ENCODE measurements at regions not wholly inside any gene's neighbourhood (a gene's known extent, or its start where the extent isn't known, plus 50 kb on each side); places are given as distances from the start of the nearest gene placed in this dataset.
A peak's percentile ranks its signal among the peaks of the same experiment; 100 is the strongest.

DNA sequence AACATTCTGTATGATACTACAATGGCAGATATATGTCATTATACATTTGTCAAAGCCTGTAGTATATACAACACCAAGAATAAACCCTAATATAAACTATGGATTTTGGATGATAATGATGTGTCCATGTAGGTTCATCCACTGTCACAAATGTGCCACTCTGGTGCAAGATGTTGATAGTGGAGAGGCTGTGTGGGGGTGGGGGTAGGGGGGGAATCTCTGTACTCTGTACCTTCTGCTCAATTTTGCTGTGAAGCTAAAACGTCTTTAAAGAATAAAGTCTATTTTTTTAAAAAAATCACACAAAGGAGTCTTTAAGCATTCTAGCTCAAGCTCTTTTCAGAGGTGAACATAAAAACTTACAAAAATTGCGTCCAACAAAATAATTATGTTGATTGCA lies 88.2 kb upstream of the ABI3BP start:
- no peak for DNase-seq

DNA sequence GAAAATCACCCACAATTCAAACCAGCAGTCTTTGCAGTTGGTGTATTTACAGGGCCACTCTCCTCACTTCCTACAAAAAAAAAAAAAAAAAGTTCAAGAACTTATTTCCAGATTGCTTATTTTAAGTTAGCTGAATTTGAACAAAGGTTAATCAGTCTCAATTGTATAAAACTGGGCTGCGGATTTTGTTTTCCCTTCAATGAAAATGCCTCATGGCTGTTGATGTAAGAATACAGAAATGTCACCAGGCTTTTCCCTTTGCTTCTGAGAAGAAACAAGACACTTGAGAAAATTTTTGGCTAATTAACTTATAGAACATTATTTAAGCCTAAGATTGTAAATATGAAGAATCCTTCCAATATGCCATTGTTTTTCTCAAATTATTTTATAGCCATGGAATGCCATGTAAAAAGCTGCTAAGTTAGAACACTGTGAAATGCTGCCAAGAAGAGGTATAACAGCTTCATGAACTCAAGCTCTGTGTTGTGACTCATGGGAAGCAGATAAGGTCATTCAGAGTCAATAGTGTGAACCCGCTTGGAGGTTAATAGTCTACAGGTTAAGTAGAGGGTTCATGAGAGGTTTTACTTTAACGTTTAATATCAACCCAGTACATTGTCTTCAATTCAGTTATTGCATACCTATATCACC lies 84.3 kb upstream of the ABI3BP start:
- no peak for DNase-seq

DNA sequence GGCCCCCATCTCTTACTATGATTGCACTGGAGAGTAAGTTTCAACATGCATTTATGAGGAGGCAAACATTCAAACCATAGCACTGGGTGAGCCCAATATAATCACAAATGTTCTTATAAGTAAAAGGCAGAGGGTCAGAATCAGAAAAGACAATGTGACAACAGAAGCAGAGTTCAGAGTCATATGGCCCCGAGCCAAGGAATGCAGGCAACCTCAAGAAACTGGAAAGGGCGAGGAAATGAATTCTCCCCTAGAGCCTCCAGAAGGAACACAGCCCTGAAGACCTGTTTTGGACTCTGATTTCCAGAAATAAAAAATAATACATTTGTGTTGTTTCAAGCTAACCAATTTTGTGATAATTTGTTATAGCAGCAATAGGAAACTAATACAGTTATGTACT lies 81.3 kb upstream of the ABI3BP start:
- DNase-seq, result no peak

DNA sequence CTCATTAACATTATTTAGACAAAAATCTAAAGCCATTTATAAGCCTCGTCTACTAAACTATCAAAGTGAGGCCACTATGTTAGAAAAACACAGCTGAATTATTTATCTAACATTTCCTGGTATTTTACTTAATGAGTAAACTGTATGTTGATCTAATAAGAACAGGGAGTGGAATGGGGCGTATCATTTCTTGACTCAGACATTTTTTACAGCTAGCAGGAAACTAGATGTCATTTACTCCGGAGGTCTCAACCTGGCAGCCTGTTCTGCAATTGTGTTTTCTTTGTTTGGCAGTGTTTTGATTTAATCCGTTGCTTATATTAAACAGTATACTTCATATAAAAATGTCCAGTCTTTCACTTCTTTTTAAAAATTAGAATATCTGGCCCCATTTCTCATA lies 79.1 kb upstream of the ABI3BP start:
- no peak for DNase-seq

DNA sequence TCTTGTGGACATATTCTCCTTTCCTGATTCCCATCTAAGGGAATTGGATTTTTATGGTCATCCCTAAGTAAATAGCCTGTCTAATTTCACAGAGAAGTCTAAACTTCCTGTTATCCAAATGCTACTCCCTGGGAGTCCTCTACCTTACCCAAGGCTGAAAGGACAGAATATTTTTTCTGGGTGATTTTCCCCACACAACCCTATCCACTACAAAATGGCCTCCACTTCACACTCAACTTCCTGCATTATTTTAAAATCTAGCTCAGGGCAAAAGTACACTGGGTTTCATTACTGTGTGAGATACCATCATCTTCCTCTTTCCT lies 77.5 kb upstream of the ABI3BP start:
- no peak for DNase-seq

DNA sequence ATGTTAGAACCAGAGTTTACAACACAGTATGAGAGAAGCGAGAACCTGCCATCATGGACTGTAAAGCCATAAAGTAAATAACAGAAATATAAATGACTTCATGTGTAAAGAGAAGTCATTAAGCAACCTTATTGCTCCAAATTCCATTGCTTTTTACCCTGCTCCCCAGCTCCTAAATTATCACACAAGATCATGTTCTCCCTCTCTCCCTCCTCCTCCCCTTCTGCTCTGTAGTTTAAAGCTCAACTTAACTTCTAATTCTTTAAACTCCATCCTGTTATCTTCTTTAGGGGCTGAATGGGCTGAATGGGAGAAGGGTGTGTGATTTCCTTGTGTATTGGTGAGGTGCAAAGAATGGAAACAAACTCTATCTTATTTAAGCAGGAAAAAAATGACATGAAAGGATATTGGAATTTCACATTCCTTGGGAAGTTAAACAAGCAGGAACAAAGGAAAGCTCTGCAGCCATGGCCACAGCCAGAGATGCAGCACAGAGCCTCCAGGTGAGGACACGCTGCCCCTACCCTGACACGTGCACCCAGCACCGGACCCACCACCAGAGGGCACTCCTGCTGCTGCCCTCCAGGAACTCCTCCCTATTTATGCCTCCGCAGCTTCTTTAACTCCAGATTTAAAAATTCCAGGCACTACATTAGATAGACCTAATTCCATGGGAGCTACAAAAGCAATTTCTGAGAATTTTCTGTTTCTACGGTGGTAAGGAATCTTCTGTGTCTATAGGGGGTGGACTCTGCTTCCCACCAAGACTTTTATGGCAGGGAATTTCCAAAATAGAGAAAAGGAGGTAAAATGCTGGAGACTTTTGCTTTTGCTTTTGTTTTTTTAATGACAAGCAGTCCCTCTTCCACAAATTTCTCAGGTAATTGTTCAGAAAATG lies 76.9 kb upstream of the ABI3BP start:
- peak; percentile 54 for DNase-seq

DNA sequence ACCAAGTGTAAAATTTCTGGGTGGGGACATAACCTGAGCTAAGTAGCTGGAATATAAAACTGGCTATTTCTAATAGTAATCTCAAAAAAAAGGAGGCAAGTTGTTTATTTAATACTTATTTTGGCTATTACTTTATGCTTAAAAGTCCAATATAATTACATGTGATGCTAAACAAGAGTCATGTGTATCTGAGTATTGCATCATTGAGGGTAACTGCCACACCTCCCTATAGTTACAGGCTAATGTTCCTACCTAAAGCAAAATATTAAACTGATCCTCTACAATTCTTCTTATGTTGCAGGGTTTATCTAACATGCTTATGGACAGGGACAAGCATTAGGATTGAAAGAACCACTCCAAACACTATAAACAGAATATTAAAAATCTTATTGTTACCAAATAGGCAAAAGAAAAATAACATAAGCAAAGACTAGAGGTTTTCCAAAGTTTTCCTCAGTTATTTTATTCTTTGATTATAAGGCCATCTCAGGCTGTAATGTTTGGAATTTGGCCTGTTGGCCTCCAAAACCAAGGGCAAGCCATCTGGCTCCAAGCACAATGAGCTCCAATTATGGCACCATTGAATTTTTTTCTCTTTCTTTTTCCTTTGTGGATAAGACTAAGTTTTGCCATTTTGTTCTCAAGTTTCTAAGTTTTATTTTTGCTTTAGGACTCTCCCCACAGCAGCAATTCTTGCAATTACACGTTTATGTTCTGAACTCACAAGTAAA lies 75.8 kb upstream of the ABI3BP start:
- DNase-seq, result no peak

DNA sequence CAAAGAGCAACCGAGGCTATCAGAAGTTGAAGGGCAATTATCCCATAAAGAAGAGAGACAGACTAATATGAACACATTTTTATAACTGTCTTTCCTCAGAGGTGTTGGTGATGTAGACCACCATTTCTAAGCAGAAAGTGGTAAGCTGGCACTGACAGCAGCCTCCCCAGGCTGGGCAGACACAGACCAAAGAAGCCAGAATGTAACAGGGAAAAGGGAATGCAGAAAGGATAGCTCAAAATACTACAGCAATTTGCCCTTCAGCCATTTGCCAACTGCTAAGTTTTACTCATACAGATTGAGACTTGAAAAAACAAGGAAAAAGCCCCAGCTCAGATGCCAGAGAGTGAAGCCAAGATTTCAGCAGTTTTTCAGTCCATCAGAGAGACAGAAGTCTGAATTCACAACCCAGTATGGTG lies 73.5 kb upstream of the ABI3BP start:
- no peak for DNase-seq

DNA sequence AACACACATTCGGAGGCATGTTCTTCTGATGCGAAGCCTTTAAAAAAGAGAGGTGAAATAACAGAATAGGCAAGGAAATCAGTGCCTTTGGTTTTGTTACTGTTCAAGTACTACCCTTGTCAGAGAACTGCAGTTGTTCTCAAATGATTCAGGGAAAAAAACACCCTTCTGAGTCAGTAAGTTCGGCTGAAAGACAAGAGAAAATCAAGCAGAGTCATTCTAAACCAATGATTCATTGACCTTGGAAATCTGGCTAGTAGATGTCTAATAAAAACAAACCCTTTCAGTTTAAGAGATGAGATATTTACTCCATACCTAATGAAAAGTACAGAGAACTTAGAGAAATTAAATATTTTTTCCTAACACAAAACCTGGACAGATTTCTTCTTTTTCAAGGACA lies 72.7 kb upstream of the ABI3BP start:
- no peak for DNase-seq

DNA sequence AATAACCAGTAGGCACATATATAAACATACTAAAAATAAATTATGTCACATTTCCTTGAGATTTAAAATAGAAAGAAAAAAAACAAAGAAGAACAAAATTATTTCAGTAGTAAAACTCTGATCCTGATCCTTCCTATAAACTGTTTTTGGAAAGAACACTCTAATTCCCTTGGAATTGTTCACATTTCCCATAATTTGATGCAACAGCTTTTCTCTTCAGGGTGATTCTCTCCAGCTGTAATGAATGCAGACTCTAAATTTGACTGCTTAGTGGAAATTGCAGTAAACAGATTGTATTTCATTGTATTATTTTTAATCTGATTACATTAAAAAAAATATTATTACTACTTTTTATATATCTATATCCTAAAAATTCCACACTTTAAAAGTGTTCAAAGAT lies 70.2 kb upstream of the ABI3BP start:
- no peak for DNase-seq

DNA sequence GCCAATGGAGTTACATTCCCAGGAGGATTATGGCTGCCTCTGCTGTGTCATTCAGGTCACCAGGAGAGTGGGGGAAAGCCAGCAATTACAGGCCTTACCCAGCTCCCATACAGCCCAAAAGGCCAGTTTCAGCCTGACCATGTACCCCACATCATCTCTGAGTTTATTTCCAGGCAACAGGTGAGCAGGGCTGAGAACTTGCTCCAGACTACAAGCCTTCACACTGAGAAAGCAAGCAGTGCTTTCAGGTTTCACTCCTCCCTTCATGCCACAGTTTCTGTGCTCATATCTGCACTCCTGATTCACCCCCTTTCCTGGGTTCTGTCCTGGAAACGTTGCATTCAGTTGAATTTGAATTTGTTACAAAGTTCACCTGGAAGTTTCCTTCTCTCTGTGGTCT lies 68.1 kb upstream of the ABI3BP start:
- DNase-seq, result no peak

DNA sequence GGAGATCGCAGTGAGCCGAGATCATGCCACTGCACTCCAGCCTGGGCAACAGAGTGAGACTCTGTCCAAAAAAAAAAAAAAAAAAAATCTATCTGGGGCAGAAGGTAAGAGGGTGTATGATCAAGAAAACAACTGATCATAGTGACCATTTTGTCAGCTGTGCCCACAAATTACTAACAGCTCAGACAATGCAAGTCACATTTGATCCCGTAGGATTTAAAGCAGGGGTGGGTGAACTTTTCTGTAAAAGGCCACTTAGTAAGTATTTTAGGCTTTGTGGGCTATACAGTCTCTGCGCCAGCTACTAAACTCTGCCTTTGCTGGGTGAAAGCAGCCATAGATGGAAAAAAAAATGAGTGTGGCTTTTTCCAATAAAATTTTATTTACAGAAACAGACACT lies 57.6 kb upstream of the ABI3BP start:
- DNase-seq, result no peak

DNA sequence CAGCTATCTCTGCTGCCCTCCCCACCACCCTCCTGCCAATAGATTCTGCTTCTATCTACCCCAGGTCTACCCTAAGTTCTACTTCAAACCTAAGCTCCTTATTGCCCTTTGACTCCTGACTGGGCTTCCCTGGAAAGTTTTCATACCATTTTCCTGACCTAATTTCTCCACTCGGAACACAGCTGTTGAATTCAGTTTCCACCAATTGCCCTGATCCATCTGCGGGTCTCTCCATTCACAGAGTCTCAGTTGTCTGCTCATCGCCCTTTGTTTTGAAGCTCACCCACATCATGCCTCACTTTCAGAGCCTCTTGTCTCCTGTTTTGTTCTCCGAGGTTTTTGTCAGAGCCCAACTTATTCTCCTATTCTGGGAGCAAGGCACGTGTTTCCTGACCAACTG lies 56.8 kb upstream of the ABI3BP start:
- no peak for DNase-seq

DNA sequence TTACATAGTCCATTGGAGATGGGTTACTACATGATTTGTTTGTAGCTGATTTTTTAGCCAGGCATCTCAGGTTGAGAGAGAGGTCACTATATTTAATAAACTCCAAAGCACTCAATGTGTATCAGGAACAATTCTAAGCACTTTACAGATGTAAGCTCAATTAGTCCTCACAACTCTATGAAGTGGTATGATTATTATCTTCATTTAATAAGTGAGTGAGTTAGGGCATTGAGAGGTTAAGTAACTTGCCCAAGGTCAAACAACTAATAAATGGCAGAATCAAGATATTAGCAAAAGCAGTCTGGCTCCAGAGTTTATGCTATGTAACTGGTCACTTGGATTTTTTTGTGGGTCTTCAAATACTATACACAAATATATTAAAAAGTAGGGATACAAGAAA lies 56.3 kb upstream of the ABI3BP start:
- no peak for DNase-seq

DNA sequence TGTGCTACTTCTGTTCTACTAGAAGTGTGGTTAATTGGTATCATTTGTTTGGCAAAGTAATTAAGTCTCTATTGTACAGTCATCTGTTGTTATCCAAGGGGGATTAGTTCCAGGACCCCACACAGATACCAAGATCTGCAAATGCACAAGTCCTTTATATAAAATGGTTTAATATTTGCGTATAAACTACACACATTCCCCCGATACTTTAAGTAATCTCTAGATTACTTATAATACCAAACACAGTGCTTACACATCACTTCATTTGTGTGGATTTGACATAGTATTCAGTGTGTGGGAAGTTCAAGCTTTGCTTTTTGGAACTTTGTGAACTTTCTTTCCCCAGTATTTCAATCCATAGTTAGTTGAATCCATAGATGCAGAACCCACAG lies 50.5 kb upstream of the ABI3BP start:
- no peak for DNase-seq

DNA sequence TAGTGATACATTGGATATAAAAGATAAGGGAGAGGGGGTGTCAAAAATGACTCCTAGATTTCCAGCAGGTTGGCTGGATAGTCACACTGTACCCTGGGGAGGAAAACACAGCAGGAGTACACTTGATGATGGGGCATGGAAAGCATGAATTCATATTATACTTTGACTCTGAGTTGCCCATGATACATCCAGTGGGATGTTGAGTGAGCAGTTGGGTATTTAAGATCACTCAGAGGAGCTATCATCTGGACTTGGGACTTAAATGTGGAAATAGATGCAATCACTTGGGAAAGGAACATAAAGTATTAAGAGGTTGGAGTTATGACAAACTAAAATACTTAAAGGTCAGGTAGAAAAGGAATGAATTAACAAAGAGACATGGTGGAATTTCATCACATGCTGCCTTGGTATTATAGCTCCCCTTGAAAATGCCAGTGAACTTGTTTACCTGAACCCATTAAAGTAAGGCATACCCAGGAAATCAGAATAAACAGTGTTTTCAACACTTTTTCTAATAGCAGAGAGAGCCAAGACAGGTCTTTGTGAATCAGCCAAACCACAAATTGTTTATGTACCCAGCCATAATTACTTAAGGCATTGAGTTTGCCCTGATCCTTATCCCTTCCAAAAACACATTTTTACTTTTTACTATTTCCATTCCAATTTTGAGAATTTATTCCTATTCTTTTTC lies 49.9 kb upstream of the ABI3BP start:
- DNase-seq, result no peak
